A673 (cell line): ENCODE measurements at regions not wholly inside any gene's neighbourhood (a gene's known extent, or its start where the extent isn't known, plus 50 kb on each side); places are given as distances from the start of the nearest gene placed in this dataset.

Experiments
- BruUV-seq: library from RNA; stranded (reverse); fragments of 400-500 nt; replicated peaks from 2 replicates; lab custom pipeline; 2021; lab: Mats Ljungman, UMichigan
- CTCF ChIA-PET: fragments of 300-600 bp; sonication (Branson Sonifier 250); formaldehyde crosslinking; loops from one replicate; lab custom pipeline; 2022; ENCODE audit warnings: antibody characterized with exemption; lab: Charles Lee
- POLR2A ChIA-PET: fragments of 300-600 bp; sonication (Branson Sonifier 250); formaldehyde crosslinking; loops from one replicate; lab custom pipeline; 2022; ENCODE audit warnings: antibody characterized with exemption; ENCODE audit not compliant: low non-redundant PET; lab: Charles Lee
- DNase-seq: peaks from one replicate; pipeline ENCODE4 v3.0.0-alpha.2; 2015; ENCODE audit warnings: low spot score
- H3K27ac ChIP-seq: fragments of 200-600 bp; sonication (generic); 2 replicates; pipeline ENCODE4 v1.5.1; 2016; ENCODE audit warnings: mixed run types, low read depth, mild to moderate bottlenecking, mixed read lengths, antibody characterized with exemption, low read length; ENCODE audit not compliant: poor library complexity, severe bottlenecking
- H3K27me3 ChIP-seq: fragments of 200-600 bp; sonication (generic); replicated peaks from 2 replicates; pipeline ENCODE4 v1.6.1; 2017; ENCODE audit warnings: mixed run types, low read depth, mild to moderate bottlenecking, mixed read lengths, antibody characterized with exemption, low read length; ENCODE audit not compliant: insufficient read depth, poor library complexity
- H3K36me3 ChIP-seq: fragments of 200-600 bp; sonication (generic); 2 replicates; pipeline ENCODE4 v1.6.1; 2016; ENCODE audit warnings: mixed run types, mild to moderate bottlenecking, mixed read lengths, antibody characterized with exemption, low read length; ENCODE audit not compliant: insufficient read depth, poor library complexity, severe bottlenecking
- H3K4me1 ChIP-seq: fragments of 200-600 bp; sonication (generic); 2 replicates; pipeline ENCODE4 v1.6.1; 2017; ENCODE audit warnings: mixed run types, mild to moderate bottlenecking, mixed read lengths, antibody characterized with exemption, low read length; ENCODE audit not compliant: insufficient read depth, poor library complexity, severe bottlenecking
- H3K4me3 ChIP-seq: fragments of 200-600 bp; sonication (generic); 2 replicates; pipeline ENCODE4 v1.5.1; 2016; ENCODE audit warnings: low read depth, mixed run types, mild to moderate bottlenecking, mixed read lengths, low read length; ENCODE audit not compliant: poor library complexity, severe bottlenecking
- H3K9me3 ChIP-seq: fragments of 200-600 bp; sonication (generic); 2 replicates; pipeline ENCODE4 v1.6.1; 2016; ENCODE audit warnings: mixed run types, low read depth, mild to moderate bottlenecking, mixed read lengths, antibody characterized with exemption, low read length; ENCODE audit not compliant: poor library complexity, severe bottlenecking
- CTCF ChIP-seq: fragments of 300-800, 200-600 bp; sonication (generic); conservative IDR thresholded peaks from 2 replicates; pipeline ENCODE4 v1.5.1; 2017; ENCODE audit warnings: low read depth, mild to moderate bottlenecking, antibody characterized with exemption, low read length, moderate library complexity, mixed read lengths
- EZH2 ChIP-seq: fragments of 200-600 bp; sonication (generic); IDR thresholded peaks from 2 replicates; pipeline ENCODE4 v1.6.1; 2017; ENCODE audit warnings: borderline replicate concordance, low read depth, mild to moderate bottlenecking, mixed read lengths, antibody characterized with exemption, low read length; ENCODE audit not compliant: poor library complexity, severe bottlenecking
- intact Hi-C: fragments of 100-400 bp; cut with micrococcal nuclease; formaldehyde crosslinking; loops from one replicate; pipeline ENCODE4 v1.10.0; 2022; ENCODE audit not compliant: unreplicated experiment

- DNase-seq, result no peak
- CTCF ChIA-PET, result no interaction called here
- Histone ChIP-seq H3K4me1 (no peaks in the 10 kb centered on the region), H3K4me3 (no peak overlapping the region), H3K36me3 (no peaks in the 10 kb centered on the region), H3K9me3 (no peaks in the 10 kb centered on the region), H3K27me3 (no peaks in the 10 kb centered on the region), H3K27ac (no peak overlapping the region)
- BruUV-seq, result no TSS peak
- TF ChIP-seq EZH2 (no peak), CTCF (no peak)
- POLR2A ChIA-PET, result no interaction called here
- intact Hi-C loops, result no loop called here
Measured at GRCh38 chrX:55159551-55159950, 60.6 kb upstream of the PAGE5 start.

GRCh38 chrX:55160685-55161552 is 59.2 kb upstream of the PAGE5 start:
- intact Hi-C loops, result no loop called here
- POLR2A ChIA-PET, result no interaction called here
- CTCF ChIA-PET, result no interaction called here

GRCh38 chrX:55161581-55161980 is 58.6 kb upstream of the PAGE5 start:
- no TSS peak for BruUV-seq
- Histone ChIP-seq H3K36me3 (no peaks in the 10 kb centered on the region), H3K4me1 (no peaks in the 10 kb centered on the region), H3K4me3 (peak overlapping the region; percentile 73), H3K27me3 (no peaks in the 10 kb centered on the region), H3K27ac (peak overlapping the region; percentile 82), H3K9me3 (no peaks in the 10 kb centered on the region)
- no peak for TF ChIP-seq EZH2
- no peak for TF ChIP-seq CTCF
- no peak for DNase-seq
- intact Hi-C loops, result no loop called here
- CTCF ChIA-PET, result no interaction called here
- POLR2A ChIA-PET, result no interaction called here

More at GRCh38 chrX:55160685-55161552, 59.2 kb upstream of the PAGE5 start:
- BruUV-seq, result TSS peak; percentile 57
- peak; percentile 38 for TF ChIP-seq CTCF
- no peak for TF ChIP-seq EZH2
- H3K4me1 ChIP-seq, result no peaks in the 10 kb centered on the region
- H3K36me3 ChIP-seq, result no peaks in the 10 kb centered on the region
- H3K9me3 ChIP-seq, result no peaks in the 10 kb centered on the region
- DNase-seq, result peak; percentile 88
- H3K27me3 ChIP-seq, result no peaks in the 10 kb centered on the region
- peak overlapping the region; percentile 82 for H3K27ac ChIP-seq
- H3K4me3 ChIP-seq, result peak overlapping the region; percentile 73
